GM11168 (cell line): ENCODE measurements at regions not wholly inside any gene's neighbourhood (a gene's known extent, or its start where the extent isn't known, plus 50 kb on each side); places are given as distances from the start of the nearest gene placed in this dataset.

Experiments
- in situ Hi-C: fragments of 300-500 bp; cut with MboI; formaldehyde crosslinking; loops from one replicate; pipeline ENCODE4 v1.12.0; 2022; ENCODE audit warnings: low sequenced_read_pairs; ENCODE audit not compliant: unreplicated experiment

DNA sequence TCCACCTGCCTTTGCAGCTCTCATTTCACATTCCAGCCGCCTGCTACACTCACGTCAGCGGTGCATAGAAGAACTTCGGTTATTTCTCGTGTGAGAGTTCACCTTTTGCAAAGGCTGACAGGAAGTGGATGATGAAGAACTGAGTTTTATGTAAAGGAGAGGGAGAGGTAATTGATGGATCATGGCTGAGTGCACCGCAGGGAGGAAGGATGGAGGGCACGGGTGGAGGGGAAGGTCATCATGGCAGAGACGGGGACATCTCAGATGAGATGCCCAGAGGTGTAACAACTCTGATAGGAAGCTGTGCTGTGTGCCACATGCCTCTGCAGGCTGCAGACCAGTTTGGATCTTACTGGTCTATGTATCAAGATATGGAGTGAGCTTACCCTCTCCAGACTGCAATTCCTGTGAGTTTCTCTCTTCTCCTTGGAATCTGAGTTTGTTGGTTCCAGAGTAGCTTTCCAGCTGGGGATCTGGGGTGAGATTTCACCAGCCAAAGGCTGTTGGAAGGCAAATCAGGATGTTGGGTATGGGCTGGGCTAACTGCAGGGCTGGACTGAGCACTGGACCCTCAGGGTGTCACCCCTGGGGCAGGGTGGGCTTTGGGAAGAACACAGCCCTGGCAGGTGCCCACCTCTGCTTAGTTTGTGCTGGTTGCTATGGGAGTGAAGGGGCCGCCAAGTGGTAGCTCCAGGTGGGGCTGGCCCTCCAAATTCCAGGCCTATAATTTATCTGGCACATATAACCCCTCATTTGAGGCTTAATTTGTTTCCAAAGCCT lies 777.0 kb downstream of the KCNJ18 start:
- in situ Hi-C loops = no loop called here

GRCh38 chr17:22469941-22470340 lies 777.6 kb downstream of the KCNJ18 start:
- in situ Hi-C loops = no loop called here

DNA sequence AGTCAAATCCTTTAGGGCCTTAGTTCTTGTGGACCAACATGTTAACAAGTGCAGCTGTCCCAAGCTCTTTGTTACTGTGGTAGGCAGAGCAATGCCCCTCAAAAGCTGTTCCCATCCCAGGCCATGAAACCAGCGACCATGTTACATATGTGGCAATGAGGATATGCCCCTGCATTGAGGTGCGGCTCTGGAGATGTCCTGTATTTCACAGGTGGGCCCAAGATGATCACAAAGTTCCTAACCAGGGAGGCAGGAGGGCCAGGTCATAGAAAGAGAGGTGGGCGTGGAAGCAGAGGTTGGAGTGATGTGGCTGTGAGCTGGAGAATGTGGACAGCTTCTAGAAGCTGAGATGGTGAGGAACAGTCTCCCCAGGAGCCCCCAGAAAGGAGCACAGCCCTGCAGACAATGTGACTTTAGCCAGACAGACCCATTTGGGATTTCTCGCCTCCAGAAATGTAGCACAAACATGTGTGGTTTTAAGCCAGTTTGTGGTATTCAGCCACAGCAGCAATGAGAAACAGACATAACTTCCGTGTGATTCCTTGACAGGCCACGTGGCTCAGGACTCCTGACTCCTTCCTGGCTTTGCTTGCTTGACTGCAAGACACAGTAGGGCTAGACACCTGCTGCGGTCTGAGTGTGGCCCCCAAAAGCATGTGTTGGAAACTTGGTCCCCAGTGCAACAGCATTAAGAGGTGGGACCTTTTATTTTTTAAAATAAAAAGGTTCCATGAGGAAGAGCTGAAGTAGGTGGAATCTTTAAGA lies 778.3 kb downstream of the KCNJ18 start:
- in situ Hi-C loops = no loop called here

GRCh38 chr17:22484826-22485225 lies 792.5 kb downstream of the KCNJ18 start:
- in situ Hi-C loops = no loop called here

DNA sequence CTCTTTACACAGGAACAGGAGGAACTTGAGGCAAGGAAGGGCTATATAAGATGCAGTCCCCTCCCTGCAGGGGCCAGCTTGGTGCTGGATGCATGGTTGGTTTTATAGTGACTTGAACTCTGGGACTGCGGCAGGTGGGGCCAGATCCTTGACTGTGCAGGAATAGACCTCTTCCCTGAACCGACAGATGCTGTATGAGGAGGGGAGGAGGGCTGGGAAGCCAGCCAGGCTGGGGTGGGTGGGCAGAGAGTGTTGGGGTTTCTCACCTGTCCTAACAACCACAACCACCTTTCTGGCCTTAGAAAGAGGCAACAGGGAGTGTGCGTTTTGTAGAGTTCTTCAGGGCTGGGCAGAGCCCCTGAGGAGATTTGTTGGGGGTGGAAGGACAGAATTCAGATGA lies 798.1 kb downstream of the KCNJ18 start:
- in situ Hi-C loops = no loop called here

GRCh38 chr17:22492331-22492730 lies 800.0 kb downstream of the KCNJ18 start:
- in situ Hi-C loops = no loop called here

DNA sequence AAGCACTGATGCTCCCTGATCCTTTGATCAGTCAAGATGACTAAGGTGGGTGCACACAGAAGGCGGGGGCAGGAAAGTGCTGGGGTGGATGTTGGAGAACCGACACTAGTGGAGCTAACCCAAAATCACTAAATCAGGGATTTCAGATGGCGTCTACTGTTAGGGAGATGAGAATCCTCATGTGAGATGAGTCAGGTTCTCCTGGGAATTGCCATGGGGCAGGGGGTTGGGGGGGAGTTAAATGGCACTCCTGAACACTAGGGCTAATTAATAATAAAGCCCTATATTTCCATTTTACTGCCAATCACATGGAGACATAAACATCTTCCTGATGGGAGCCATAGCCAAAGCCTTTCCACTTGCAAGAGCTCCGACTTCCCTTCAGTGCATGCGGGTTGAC lies 804.1 kb downstream of the KCNJ18 start:
- in situ Hi-C loops = no loop called here

GRCh38 chr17:22503322-22503899 lies 811.1 kb downstream of the KCNJ18 start:
- in situ Hi-C loops = no loop called here

DNA sequence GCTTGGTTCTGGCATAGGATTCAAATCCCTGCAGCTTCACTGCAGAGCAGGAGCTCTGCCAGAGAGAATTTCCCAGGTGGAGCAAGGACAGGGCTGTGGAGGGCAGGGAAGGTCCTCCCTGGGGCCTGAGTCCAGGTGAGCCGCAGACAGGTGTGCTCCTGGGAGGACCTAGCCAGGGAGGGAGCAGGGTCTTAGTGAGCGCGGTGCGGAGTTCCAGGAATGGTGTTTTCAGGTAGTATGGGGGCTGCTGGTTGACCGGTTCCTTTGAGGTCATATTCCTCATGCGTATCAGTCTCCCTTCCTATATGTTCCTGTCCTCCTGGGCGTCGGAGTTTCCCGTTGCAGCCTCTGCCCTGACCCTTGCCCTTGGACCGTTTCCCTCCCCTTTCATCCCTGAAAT lies 813.3 kb downstream of the KCNJ18 start:
- in situ Hi-C loops = no loop called here

DNA sequence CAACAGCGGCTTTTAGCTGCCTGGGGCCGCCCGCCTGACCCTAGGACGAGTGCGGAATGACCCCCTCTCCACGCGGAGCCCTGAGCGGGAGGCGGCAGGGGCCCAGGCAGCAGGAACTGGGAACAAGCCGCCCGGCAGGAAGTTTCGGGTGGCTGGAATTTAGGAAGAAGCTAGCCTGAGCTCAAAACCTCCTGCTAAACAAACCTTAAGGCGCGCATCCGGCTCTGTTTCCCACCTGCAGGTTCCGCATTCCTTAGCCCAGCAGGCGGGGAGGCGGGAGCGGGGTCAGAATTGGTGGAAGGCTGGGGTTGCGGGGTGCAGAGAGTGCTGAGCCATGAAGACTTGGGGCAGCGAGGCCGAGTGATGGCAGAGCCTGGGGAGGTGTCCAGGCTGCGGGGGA lies 813.9 kb downstream of the KCNJ18 start:
- in situ Hi-C loops = no loop called here

- in situ Hi-C loops = no loop called here
These were observed 814.5 kb downstream of the KCNJ18 start for GRCh38 chr17:22506861-22507260.

- in situ Hi-C loops = no loop called here
These were observed 815.5 kb downstream of the KCNJ18 start for GRCh38 chr17:22507823-22508222.

DNA sequence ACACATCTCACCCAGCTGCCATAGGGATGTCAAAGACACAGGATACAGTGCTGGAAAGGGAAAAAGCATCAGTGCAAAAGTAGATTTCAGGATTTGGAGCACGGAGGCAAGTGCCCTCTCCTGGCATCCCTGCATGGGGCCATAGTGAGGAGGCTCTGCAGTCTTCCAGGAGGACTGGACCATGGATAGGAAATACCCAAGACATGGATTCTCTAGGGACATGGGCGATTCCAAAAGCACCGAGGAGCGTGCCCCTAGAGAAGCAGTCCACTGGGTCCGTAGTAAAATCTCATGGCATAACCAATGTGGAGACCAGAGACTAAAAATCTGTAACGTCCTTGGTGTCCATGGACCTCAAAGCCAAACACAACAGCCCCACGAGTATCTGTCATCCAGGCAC lies 818.2 kb downstream of the KCNJ18 start:
- in situ Hi-C loops = no loop called here

DNA sequence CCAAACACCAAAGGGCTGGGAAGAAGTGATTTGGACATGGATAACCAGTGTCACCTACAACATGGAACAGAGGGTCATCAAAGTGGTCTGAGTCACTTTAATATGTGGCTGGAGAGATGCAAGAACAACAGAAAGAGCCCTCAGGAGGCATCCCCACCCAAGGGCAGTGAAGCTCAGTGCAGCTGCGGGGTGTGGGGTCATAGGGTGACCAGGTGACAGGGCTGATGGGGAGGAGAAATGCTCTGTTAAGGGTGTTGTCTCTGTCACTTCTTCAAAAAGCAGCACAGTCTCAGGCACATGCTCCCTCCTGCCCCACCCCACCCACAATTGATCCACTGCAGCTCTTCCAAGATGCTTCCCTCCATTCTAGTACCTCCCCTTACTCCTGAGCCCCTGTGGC lies 819.1 kb downstream of the KCNJ18 start:
- in situ Hi-C loops = no loop called here

- in situ Hi-C loops = no loop called here
These were observed 819.7 kb downstream of the KCNJ18 start for GRCh38 chr17:22512057-22512456.

- in situ Hi-C loops = no loop called here
These were observed 820.2 kb downstream of the KCNJ18 start for GRCh38 chr17:22512506-22512905.

DNA sequence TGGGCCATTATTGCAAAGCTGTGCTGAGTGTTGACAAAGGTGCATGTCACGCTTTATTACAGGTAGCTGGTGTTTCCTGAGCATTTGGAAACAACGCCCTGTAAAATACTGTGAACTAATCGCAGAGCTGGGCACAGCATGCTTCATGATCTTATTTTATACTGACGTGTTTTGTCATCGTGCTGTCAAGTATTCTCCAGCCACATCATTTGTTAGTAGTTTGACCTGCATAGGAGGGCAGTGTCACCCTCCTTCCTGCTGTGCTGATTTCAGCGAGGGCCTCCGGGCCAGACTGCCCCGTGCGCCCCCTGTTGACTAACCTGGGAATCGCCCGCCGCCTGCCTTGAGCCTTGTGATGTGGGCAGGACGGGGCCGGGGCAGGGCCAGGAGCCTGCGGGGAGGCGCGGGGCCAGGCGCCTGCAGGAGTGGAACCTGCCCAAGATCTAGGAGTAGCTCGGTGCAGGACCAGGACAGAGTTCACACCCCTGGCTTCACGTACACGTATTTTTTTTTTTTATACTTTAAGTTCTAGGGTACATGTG lies 820.7 kb downstream of the KCNJ18 start:
- in situ Hi-C loops = no loop called here

DNA sequence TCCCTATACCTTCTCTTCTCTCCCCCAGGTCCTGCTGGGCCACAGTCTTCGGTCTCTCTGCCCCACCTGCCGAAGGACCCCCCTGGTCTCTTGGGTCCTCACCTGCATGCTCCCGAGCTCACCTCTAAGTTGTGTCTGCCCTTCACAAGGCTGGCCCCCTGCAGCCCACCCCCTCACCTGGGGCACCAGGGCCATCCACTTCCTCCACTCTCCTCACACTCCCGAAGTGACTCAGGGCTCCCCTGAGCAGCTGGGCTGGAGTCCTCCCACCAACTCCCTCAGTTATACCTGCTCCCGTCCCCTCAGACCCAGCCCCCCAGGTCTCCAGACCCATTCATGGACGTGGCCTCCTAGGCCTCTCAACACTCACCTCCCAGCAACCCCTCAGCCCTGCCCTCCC lies 822.0 kb downstream of the KCNJ18 start:
- in situ Hi-C loops = no loop called here

DNA sequence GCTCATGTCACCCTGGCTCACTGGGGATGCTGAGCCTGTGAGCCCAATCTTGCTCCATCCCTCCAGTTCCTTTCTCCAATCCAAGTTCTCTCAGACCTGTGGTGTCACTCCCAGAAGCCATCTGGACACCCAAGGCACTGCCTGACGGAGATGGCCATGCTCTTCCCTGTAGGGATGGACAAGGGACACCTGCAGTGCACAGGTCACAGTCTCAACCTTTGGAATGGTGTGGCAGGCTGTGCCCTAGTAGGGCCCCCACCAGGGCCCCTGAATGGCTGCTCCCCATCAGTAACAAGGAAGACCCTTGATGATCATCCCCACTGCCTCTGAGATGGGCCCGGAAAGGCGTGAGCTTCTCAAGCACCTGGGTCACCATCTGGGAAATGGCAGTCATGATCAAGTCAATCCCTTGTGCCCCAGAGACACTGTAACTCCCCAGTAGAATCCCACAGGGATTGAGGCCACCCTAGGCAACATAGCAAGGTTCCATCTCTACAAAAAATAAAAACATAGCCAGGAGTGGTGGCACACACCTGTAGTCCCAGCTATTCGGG lies 822.5 kb downstream of the KCNJ18 start:
- in situ Hi-C loops = no loop called here

- in situ Hi-C loops = no loop called here
These were observed 823.3 kb downstream of the KCNJ18 start for GRCh38 chr17:22515599-22515998.
